HL-60 (cell line): ENCODE measurements at regions not wholly inside any gene's neighbourhood (a gene's known extent, or its start where the extent isn't known, plus 50 kb on each side); places are given as distances from the start of the nearest gene placed in this dataset.

ENCODE experiments used
- SPI1 ChIP-seq: IDR thresholded peaks from 2 replicates; pipeline ENCODE4 v1.6.1; 2012; ENCODE audit warnings: low read depth, mild to moderate bottlenecking, borderline replicate concordance
- TF ChIP-seq, protein P1 (sequence below): IDR thresholded peaks from one replicate; pipeline ENCODE4 v1.5.1; 2011; ENCODE audit warnings: low read length, control low read depth, inconsistent platforms; ENCODE audit not compliant: insufficient read depth

DNA sequence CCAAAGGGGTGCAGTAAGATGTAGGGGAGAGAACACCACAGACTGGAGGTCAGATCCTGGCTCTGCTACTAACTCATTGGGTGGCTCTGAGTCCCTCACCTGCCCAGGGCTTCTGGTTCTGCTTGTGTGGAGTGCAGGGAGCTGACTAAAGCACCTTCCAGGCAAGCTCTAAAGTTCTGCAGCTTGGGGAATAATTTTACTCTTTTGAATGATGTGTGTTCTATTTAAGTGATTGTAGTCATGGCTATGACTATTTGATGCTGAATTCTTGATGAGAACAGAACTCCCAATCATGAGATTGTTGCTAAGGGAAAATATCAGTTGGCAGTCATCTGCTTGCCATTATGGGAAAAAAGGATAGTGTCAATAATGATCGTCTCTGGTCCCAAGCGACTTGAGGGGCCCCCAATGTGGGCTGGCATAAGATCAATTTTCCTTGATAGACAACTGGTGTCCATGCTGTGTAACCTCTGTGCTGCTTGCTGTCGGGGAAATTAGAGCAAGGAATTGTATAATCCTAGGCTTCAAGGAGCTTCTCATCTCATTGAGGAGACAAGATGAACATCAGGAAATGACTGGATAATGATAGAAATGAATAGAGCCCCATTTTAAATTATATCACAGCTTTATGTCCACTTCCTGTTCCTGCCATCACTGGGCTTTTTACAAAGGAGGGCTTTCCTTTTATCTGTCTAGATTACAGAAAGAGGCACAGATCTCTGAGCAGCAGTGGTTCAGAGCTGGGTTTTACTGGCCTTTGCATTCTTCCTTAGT, 131.7 kb downstream of the SLC4A3 start:
- TF ChIP-seq, protein P1, sequence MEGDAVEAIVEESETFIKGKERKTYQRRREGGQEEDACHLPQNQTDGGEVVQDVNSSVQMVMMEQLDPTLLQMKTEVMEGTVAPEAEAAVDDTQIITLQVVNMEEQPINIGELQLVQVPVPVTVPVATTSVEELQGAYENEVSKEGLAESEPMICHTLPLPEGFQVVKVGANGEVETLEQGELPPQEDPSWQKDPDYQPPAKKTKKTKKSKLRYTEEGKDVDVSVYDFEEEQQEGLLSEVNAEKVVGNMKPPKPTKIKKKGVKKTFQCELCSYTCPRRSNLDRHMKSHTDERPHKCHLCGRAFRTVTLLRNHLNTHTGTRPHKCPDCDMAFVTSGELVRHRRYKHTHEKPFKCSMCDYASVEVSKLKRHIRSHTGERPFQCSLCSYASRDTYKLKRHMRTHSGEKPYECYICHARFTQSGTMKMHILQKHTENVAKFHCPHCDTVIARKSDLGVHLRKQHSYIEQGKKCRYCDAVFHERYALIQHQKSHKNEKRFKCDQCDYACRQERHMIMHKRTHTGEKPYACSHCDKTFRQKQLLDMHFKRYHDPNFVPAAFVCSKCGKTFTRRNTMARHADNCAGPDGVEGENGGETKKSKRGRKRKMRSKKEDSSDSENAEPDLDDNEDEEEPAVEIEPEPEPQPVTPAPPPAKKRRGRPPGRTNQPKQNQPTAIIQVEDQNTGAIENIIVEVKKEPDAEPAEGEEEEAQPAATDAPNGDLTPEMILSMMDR: no peak
- TF ChIP-seq SPI1: no peak
